ENCODE measurements at regions not wholly inside any gene's neighbourhood (a gene's known extent, or its start where the extent isn't known, plus 50 kb on each side); places are given as distances from the start of the nearest gene placed in this dataset.
"Not testable (repeated sequence)": the region's sequence is repeated elsewhere in the genome, so short reads cannot be mapped to it uniquely, and the experiment has no call there.

- H3K4me3 ChIP-seq (ENCODE audit: low read depth, low read length) = no peak overlapping the region
- no peak for TF ChIP-seq CTCF (IDR thresholded peaks at IDR 0.05; ENCODE audit: low read depth, low read length)
Measured at GRCh38 chr13:80704369-80704768, 363.4 kb upstream of the SPRY2 start.

GRCh38 chr13:80695841-80696240 lies 354.9 kb upstream of the SPRY2 start:
- no peak overlapping the region for H3K4me3 ChIP-seq (ENCODE audit: low read depth, low read length)
- no peak for TF ChIP-seq CTCF (IDR thresholded peaks at IDR 0.05; ENCODE audit: low read depth, low read length)

- not testable (repeated sequence) for H3K4me3 ChIP-seq (ENCODE audit: low read depth, low read length)
Measured at GRCh38 chr13:80691814-80692213, 350.9 kb upstream of the SPRY2 start.

GRCh38 chr13:80690208-80690607 lies 349.3 kb upstream of the SPRY2 start:
- no peak for TF ChIP-seq CTCF (IDR thresholded peaks at IDR 0.05; ENCODE audit: low read depth, low read length)
- no peak overlapping the region for H3K4me3 ChIP-seq (ENCODE audit: low read depth, low read length)

GRCh38 chr13:80688593-80688992 lies 347.7 kb upstream of the SPRY2 start:
- TF ChIP-seq CTCF (IDR thresholded peaks at IDR 0.05; ENCODE audit: low read depth, low read length) = no peak
- H3K4me3 ChIP-seq (ENCODE audit: low read depth, low read length) = no peak overlapping the region

GRCh38 chr13:80685942-80686341 lies 345.0 kb upstream of the SPRY2 start:
- no peak for TF ChIP-seq CTCF (IDR thresholded peaks at IDR 0.05; ENCODE audit: low read depth, low read length)
- no peak overlapping the region for H3K4me3 ChIP-seq (ENCODE audit: low read depth, low read length)

GRCh38 chr13:80684217-80684991 lies 343.5 kb upstream of the SPRY2 start:
- TF ChIP-seq CTCF (IDR thresholded peaks at IDR 0.05; ENCODE audit: low read depth, low read length) = no peak
- H3K4me3 ChIP-seq (ENCODE audit: low read depth, low read length) = no peak overlapping the region

All from WI38 (cell line).